ENCODE measurements at regions not wholly inside any gene's neighbourhood (a gene's known extent, or its start where the extent isn't known, plus 50 kb on each side); places are given as distances from the start of the nearest gene placed in this dataset.
"Not testable (repeated sequence)": the region's sequence is repeated elsewhere in the genome, so short reads cannot be mapped to it uniquely, and the experiment has no call there.

GRCh38 chr7:89618274-89618673, 536.0 kb upstream of the STEAP1 start:
- no peak for DNase-seq (ENCODE audit: low read depth in 3 of 3)

GRCh38 chr7:89621925-89622641, 532.2 kb upstream of the STEAP1 start:
- DNase-seq (ENCODE audit: low read depth in 3 of 3) = no peak

- peak in 1 of 3 donors; percentile 2 for DNase-seq (ENCODE audit: low read depth in 3 of 3)
Observed at GRCh38 chr7:89623018-89623672, 531.1 kb upstream of the STEAP1 start.

- not testable (repeated sequence) for DNase-seq (ENCODE audit: low read depth in 3 of 3)
Observed at GRCh38 chr7:89624155-89624554, 530.1 kb upstream of the STEAP1 start.

GRCh38 chr7:89648509-89648908, 505.8 kb upstream of the STEAP1 start:
- no peak for DNase-seq (ENCODE audit: low read depth in 3 of 3)

GRCh38 chr7:89655946-89656345, 498.3 kb upstream of the STEAP1 start:
- no peak for DNase-seq (ENCODE audit: low read depth in 3 of 3)

- no peak for DNase-seq (ENCODE audit: low read depth in 3 of 3)
Observed at GRCh38 chr7:89661876-89662275, 492.4 kb upstream of the STEAP1 start.

- no peak for DNase-seq (ENCODE audit: low read depth in 3 of 3)
Observed at GRCh38 chr7:89666136-89666835, 488.0 kb upstream of the STEAP1 start.

GRCh38 chr7:89680161-89680560, 474.1 kb upstream of the STEAP1 start:
- DNase-seq (ENCODE audit: low read depth in 3 of 3) = no peak

- DNase-seq (ENCODE audit: low read depth in 3 of 3) = no peak
Observed at GRCh38 chr7:89681448-89681847, 472.8 kb upstream of the STEAP1 start.

- no peak for DNase-seq (ENCODE audit: low read depth in 3 of 3)
Observed at GRCh38 chr7:89685287-89685686, 469.0 kb upstream of the STEAP1 start.

GRCh38 chr7:89687211-89687610, 467.1 kb upstream of the STEAP1 start:
- DNase-seq (ENCODE audit: low read depth in 3 of 3) = no peak

GRCh38 chr7:89695241-89695640, 459.0 kb upstream of the STEAP1 start:
- DNase-seq (ENCODE audit: low read depth in 3 of 3) = no peak

GRCh38 chr7:89714131-89714530, 440.1 kb upstream of the STEAP1 start:
- DNase-seq (ENCODE audit: low read depth in 3 of 3) = no peak

GRCh38 chr7:89718941-89719340, 435.3 kb upstream of the STEAP1 start:
- DNase-seq (ENCODE audit: low read depth in 3 of 3) = not testable (repeated sequence)

- DNase-seq (ENCODE audit: low read depth in 3 of 3) = no peak
Observed at GRCh38 chr7:89728481-89728880, 425.8 kb upstream of the STEAP1 start.

GRCh38 chr7:89731751-89732445, 422.4 kb upstream of the STEAP1 start:
- no peak for DNase-seq (ENCODE audit: low read depth in 3 of 3)

- no peak for DNase-seq (ENCODE audit: low read depth in 3 of 3)
Observed at GRCh38 chr7:89738549-89738948, 415.7 kb upstream of the STEAP1 start.

GRCh38 chr7:89757910-89758309, 396.4 kb upstream of the STEAP1 start:
- no peak for DNase-seq (ENCODE audit: low read depth in 3 of 3)

- DNase-seq (ENCODE audit: low read depth in 3 of 3) = no peak
Observed at GRCh38 chr7:89760690-89761089, 393.6 kb upstream of the STEAP1 start.

- no peak for DNase-seq (ENCODE audit: low read depth in 3 of 3)
Observed at GRCh38 chr7:89761173-89761572, 393.1 kb upstream of the STEAP1 start.

GRCh38 chr7:89770161-89770560, 384.1 kb upstream of the STEAP1 start:
- no peak for DNase-seq (ENCODE audit: low read depth in 3 of 3)
